ENCODE measurements at regions not wholly inside any gene's neighbourhood (a gene's known extent, or its start where the extent isn't known, plus 50 kb on each side); places are given as distances from the start of the nearest gene placed in this dataset.

GRCh38 chr15:39176030-39176429 lies 404.8 kb upstream of the THBS1 start:
- TF ChIP-seq YY1 (IDR thresholded peaks at IDR 0.05; ENCODE audit: insufficient read depth, insufficient read length) (no peak), ZNF274 (IDR thresholded peaks at IDR 0.05; ENCODE audit: low read depth, low read length) (no peak)
